ENCODE measurements at regions not wholly inside any gene's neighbourhood (a gene's known extent, or its start where the extent isn't known, plus 50 kb on each side); places are given as distances from the start of the nearest gene placed in this dataset.

- TF ChIP-seq, protein P1, sequence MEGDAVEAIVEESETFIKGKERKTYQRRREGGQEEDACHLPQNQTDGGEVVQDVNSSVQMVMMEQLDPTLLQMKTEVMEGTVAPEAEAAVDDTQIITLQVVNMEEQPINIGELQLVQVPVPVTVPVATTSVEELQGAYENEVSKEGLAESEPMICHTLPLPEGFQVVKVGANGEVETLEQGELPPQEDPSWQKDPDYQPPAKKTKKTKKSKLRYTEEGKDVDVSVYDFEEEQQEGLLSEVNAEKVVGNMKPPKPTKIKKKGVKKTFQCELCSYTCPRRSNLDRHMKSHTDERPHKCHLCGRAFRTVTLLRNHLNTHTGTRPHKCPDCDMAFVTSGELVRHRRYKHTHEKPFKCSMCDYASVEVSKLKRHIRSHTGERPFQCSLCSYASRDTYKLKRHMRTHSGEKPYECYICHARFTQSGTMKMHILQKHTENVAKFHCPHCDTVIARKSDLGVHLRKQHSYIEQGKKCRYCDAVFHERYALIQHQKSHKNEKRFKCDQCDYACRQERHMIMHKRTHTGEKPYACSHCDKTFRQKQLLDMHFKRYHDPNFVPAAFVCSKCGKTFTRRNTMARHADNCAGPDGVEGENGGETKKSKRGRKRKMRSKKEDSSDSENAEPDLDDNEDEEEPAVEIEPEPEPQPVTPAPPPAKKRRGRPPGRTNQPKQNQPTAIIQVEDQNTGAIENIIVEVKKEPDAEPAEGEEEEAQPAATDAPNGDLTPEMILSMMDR (conservative IDR thresholded peaks at IDR 0.05), result no peak
- no peak for TF ChIP-seq ZFX (IDR thresholded peaks at IDR 0.05)
These were observed 250.5 kb upstream of the PWP1 start for GRCh38 chr12:107435072-107435471.
